SK-N-SH treated with all-trans-retinoic acid at 6 μM for 48 hours (cell line): ENCODE measurements at regions not wholly inside any gene's neighbourhood (a gene's known extent, or its start where the extent isn't known, plus 50 kb on each side); places are given as distances from the start of the nearest gene placed in this dataset.

Experiments
- ATAC-seq: fragments of 200-7000 bp; cut with Tn5 transposase; 3 replicates; pipeline ENCODE4 v1.9.1; 2020; ENCODE audit warnings: mild to moderate bottlenecking, moderate library complexity
- ARNTL ChIP-seq: fragments of 450-650 bp; formaldehyde crosslinking; IDR thresholded peaks from 2 replicates; pipeline ENCODE4 v1.5.0; 2020; ENCODE audit warnings: low read depth, mild to moderate bottlenecking, moderate library complexity, borderline replicate concordance
- BACH2 ChIP-seq: fragments of 250-450 bp; sonication (Bioruptor Pico); IDR thresholded peaks from 2 replicates; pipeline ENCODE4 v1.9.0; 2021; ENCODE audit warnings: mild to moderate bottlenecking, borderline replicate concordance
- CREB5 ChIP-seq: fragments of 250-450 bp; sonication (Bioruptor Pico); IDR thresholded peaks from 2 replicates; pipeline ENCODE4 v1.5.1; 2020; ENCODE audit warnings: low read depth, mild to moderate bottlenecking, moderate library complexity
- CSDC2 ChIP-seq: fragments of 250-450 bp; sonication (Bioruptor Pico); IDR thresholded peaks from 2 replicates; pipeline ENCODE4 v1.5.0; 2020; ENCODE audit warnings: mild to moderate bottlenecking, moderate library complexity
- CSRNP3 ChIP-seq: fragments of 250-450 bp; sonication (Bioruptor Pico); IDR thresholded peaks from 2 replicates; pipeline ENCODE4 v1.5.1; 2021; ENCODE audit warnings: mild to moderate bottlenecking, moderate library complexity
- ESRRG ChIP-seq: fragments of 250-450 bp; sonication (Bioruptor Pico); IDR thresholded peaks from 2 replicates; pipeline ENCODE4 v1.6.1; 2021; ENCODE audit warnings: mild to moderate bottlenecking
- GLIS3 ChIP-seq: fragments of 250-450 bp; sonication (Bioruptor Pico); IDR thresholded peaks from 2 replicates; pipeline ENCODE4 v1.5.0; 2020; ENCODE audit warnings: mild to moderate bottlenecking, moderate library complexity
- ISL1 ChIP-seq: fragments of 250-450 bp; sonication (Bioruptor Pico); IDR thresholded peaks from 2 replicates; pipeline ENCODE4 v2.1.2; 2022; ENCODE audit warnings: mild to moderate bottlenecking, moderate library complexity
- OSR1 ChIP-seq: fragments of 250-450 bp; sonication (Bioruptor Pico); IDR thresholded peaks from 2 replicates; pipeline ENCODE4 v1.8.0; 2022; ENCODE audit warnings: moderate library complexity, mild to moderate bottlenecking, inconsistent platforms
- PATZ1 ChIP-seq: fragments of 250-450 bp; sonication (Bioruptor Pico); IDR thresholded peaks from 2 replicates; pipeline ENCODE4 v1.8.0; 2020; ENCODE audit warnings: mild to moderate bottlenecking, moderate library complexity, borderline replicate concordance
- POU6F1 ChIP-seq: fragments of 250-450 bp; sonication (Bioruptor Pico); IDR thresholded peaks from 2 replicates; pipeline ENCODE4 v1.8.0; 2021; ENCODE audit warnings: low read depth, mild to moderate bottlenecking, moderate library complexity, borderline replicate concordance
- PPARA ChIP-seq: fragments of 250-450 bp; sonication (Bioruptor Pico); IDR thresholded peaks from 2 replicates; pipeline ENCODE4 v1.5.0; 2020; ENCODE audit warnings: mild to moderate bottlenecking, borderline replicate concordance
- RARB ChIP-seq: fragments of 250-450 bp; sonication (Bioruptor Pico); IDR thresholded peaks from 2 replicates; pipeline ENCODE4 v1.8.0; 2021; ENCODE audit warnings: mild to moderate bottlenecking, moderate library complexity
- SNAI2 ChIP-seq: fragments of 250-450 bp; sonication (Bioruptor Pico); IDR thresholded peaks from 2 replicates; pipeline ENCODE4 v1.5.0; 2020; ENCODE audit warnings: mild to moderate bottlenecking, moderate library complexity
- TCF4 ChIP-seq: fragments of 250-450 bp; sonication (Bioruptor Pico); IDR thresholded peaks from 2 replicates; pipeline ENCODE4 v1.8.0; 2021; ENCODE audit warnings: mild to moderate bottlenecking, moderate library complexity, borderline replicate concordance
- TOX ChIP-seq: fragments of 250-450 bp; sonication (Bioruptor Pico); IDR thresholded peaks from 2 replicates; pipeline ENCODE4 v1.8.0; 2021; ENCODE audit warnings: mild to moderate bottlenecking, moderate library complexity, borderline replicate concordance
- ZC3H10 ChIP-seq: fragments of 250-450 bp; sonication (Bioruptor Pico); IDR thresholded peaks from 2 replicates; pipeline ENCODE4 v1.5.1; 2021; ENCODE audit warnings: mild to moderate bottlenecking, moderate library complexity
- ZFP3 ChIP-seq: fragments of 250-450 bp; sonication (Bioruptor Pico); IDR thresholded peaks from 2 replicates; pipeline ENCODE4 v1.5.0; 2020; ENCODE audit warnings: mild to moderate bottlenecking, moderate library complexity
- ZFP30 ChIP-seq: fragments of 450-650 bp; formaldehyde crosslinking; IDR thresholded peaks from 2 replicates; pipeline ENCODE4 v1.5.0; 2022; ENCODE audit warnings: mild to moderate bottlenecking, moderate library complexity
- ZNF565 ChIP-seq: fragments of 450-650 bp; formaldehyde crosslinking; conservative IDR thresholded peaks from 2 replicates; pipeline ENCODE4 v1.5.0; 2020; ENCODE audit warnings: low read depth, mild to moderate bottlenecking, moderate library complexity
- ZNF70 ChIP-seq: fragments of 450-650 bp; formaldehyde crosslinking; IDR thresholded peaks from 2 replicates; pipeline ENCODE4 v1.5.0; 2020; ENCODE audit warnings: mild to moderate bottlenecking, moderate library complexity
- ZNF8 ChIP-seq: fragments of 450-650 bp; formaldehyde crosslinking; IDR thresholded peaks from 2 replicates; pipeline ENCODE4 v1.5.0; 2020; ENCODE audit warnings: mild to moderate bottlenecking, moderate library complexity

GRCh38 chr4:157978680-157979361 lies 194.0 kb downstream of the GASK1B start:
- peak; percentile 98 for ATAC-seq
- TF ChIP-seq CSRNP3 (CRISPR knock-in tag), result no peak
- TF ChIP-seq PATZ1 (CRISPR knock-in tag), result peak; percentile 80; the same call in 1 of the 2 replicates
- no peak for TF ChIP-seq ZNF565 (CRISPR knock-in tag)

- TF ChIP-seq SNAI2 (CRISPR knock-in tag) (no peak), BACH2 (CRISPR knock-in tag) (no peak), TCF4 (CRISPR knock-in tag) (peak; percentile 47; the same call in 1 of the 2 replicates)
- TF ChIP-seq, all 23 proteins: peak for 1
- ATAC-seq, result 0 out of 3 replicates have a peak, but pooled peaks have one; percentile 26
Observed at GRCh38 chr4:157977086-157977485, 195.7 kb downstream of the GASK1B start.

GRCh38 chr4:157973297-157973696 lies 199.5 kb downstream of the GASK1B start:
- no peak for ATAC-seq
- TF ChIP-seq POU6F1 (CRISPR knock-in tag) (no peak), BACH2 (CRISPR knock-in tag) (no peak), TCF4 (CRISPR knock-in tag) (no peak), ZNF8 (CRISPR knock-in tag) (no peak), GLIS3 (CRISPR knock-in tag) (no peak)

GRCh38 chr4:157964463-157964862 lies 208.4 kb downstream of the GASK1B start:
- no peak for TF ChIP-seq PPARA
- no peak for TF ChIP-seq ZC3H10 (CRISPR knock-in tag)
- no peak for TF ChIP-seq GLIS3 (CRISPR knock-in tag)
- no peak for TF ChIP-seq ARNTL
- no peak for TF ChIP-seq ZNF70
- TF ChIP-seq, all 23 proteins: peak for 0
- no peak for ATAC-seq

- no peak for ATAC-seq
- no peak for TF ChIP-seq OSR1 (CRISPR knock-in tag)
- no peak for TF ChIP-seq ZNF70
- TF ChIP-seq ESRRG (CRISPR knock-in tag), result no peak
- TF ChIP-seq ZFP30 (CRISPR knock-in tag), result no peak
- TF ChIP-seq CSRNP3 (CRISPR knock-in tag), result no peak
- peak; percentile 84 for TF ChIP-seq ISL1 (CRISPR knock-in tag)
- TF ChIP-seq ZNF8 (CRISPR knock-in tag), result no peak
- TF ChIP-seq BACH2 (CRISPR knock-in tag), result no peak
- TF ChIP-seq POU6F1 (CRISPR knock-in tag), result no peak; the same call in 1 of the 2 replicates
- no peak for TF ChIP-seq SNAI2 (CRISPR knock-in tag)
- no peak for TF ChIP-seq RARB
- TF ChIP-seq ARNTL, result no peak
- TF ChIP-seq TCF4 (CRISPR knock-in tag), result peak; percentile 56
- TF ChIP-seq CREB5, result no peak
- TF ChIP-seq CSDC2, result no peak
- TF ChIP-seq ZFP3, result no peak
- TF ChIP-seq ZNF565 (CRISPR knock-in tag), result no peak
- TF ChIP-seq TOX (CRISPR knock-in tag), result no peak
Observed at GRCh38 chr4:157961229-157961990, 211.4 kb downstream of the GASK1B start.
